Ascending aorta (tissue), 2 donors: ENCODE measurements at regions not wholly inside any gene's neighbourhood (a gene's known extent, or its start where the extent isn't known, plus 50 kb on each side); places are given as distances from the start of the nearest gene placed in this dataset.

Experiments
- DNase-seq, 2 donors: peaks; one replicate each; pipeline ENCODE4 v3.0.0-alpha.2; 2019; ENCODE audit warnings: low spot score in 2 of 2
- H3K27ac ChIP-seq, 2 donors: fragments of 200-600 bp; sonication (generic); one replicate each; pipeline ENCODE4 v1.5.1; 2016 to 2017; ENCODE audit warnings: mild to moderate bottlenecking in 1 of 2
- H3K27me3 ChIP-seq: fragments of 200-600 bp; sonication (generic); one replicate; pipeline ENCODE4 v1.5.1; 2017
- H3K36me3 ChIP-seq, 2 donors: fragments of 200-600 bp; sonication (generic); one replicate each; pipeline ENCODE4 v1.5.1; 2016
- H3K4me1 ChIP-seq, 2 donors: fragments of 200-600 bp; sonication (generic); one replicate each; pipeline ENCODE4 v1.5.1; 2016 to 2017; ENCODE audit warnings: mild to moderate bottlenecking in 1 of 2
- H3K4me3 ChIP-seq, 2 donors: fragments of 200-600 bp; sonication (generic); one replicate each; pipeline ENCODE4 v1.5.1; 2016 to 2017; ENCODE audit warnings: mild to moderate bottlenecking in 1 of 2
- H3K9me3 ChIP-seq, 2 donors: fragments of 200-600 bp; sonication (generic); one replicate each; pipeline ENCODE4 v1.5.1; 2016
- intact Hi-C: fragments of 100-400 bp; cut with DNase I; formaldehyde crosslinking; loops from one replicate; pipeline ENCODE4 v1.15.1; 2023
- TF ChIP-seq, protein P1 (sequence below), 3 experiments: fragments of 200-600 bp in 2 of 3; fragments of 450-650 bp in 1 of 3; sonication (generic) in 2 of 3; IDR thresholded peaks; one replicate each; pipeline ENCODE4 v1.5.1; 2016 to 2019; ENCODE audit warnings: antibody characterized with exemption in 3 of 3, mild to moderate bottlenecking in 1 of 3, moderate library complexity in 1 of 3

DNA sequence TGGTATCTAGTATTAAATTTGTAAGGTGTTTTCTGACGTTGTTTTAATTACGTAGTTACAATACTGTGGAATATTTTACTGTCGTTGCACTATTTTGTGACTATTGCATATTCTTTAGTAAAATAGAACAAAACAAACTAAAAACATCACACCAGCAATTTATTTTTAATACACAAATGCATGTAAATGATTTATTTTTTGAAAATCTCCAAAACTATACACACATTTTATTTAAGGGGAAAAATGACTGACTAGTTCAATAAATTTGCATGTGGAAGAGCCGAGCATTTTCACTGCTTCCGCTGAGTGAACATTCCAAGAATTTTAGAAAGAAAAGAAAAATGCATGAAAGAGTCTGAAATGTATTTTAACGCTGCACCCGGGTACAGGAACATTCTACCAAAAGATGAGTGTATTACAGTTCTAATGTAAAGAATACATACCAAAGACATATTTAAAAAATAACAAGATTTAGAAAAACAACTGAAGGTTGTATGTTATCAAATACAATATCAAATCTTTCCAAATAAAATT lies 257.7 kb downstream of the MEIS1 start:
- TF ChIP-seq, protein P1, sequence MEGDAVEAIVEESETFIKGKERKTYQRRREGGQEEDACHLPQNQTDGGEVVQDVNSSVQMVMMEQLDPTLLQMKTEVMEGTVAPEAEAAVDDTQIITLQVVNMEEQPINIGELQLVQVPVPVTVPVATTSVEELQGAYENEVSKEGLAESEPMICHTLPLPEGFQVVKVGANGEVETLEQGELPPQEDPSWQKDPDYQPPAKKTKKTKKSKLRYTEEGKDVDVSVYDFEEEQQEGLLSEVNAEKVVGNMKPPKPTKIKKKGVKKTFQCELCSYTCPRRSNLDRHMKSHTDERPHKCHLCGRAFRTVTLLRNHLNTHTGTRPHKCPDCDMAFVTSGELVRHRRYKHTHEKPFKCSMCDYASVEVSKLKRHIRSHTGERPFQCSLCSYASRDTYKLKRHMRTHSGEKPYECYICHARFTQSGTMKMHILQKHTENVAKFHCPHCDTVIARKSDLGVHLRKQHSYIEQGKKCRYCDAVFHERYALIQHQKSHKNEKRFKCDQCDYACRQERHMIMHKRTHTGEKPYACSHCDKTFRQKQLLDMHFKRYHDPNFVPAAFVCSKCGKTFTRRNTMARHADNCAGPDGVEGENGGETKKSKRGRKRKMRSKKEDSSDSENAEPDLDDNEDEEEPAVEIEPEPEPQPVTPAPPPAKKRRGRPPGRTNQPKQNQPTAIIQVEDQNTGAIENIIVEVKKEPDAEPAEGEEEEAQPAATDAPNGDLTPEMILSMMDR (IDR thresholded peaks at IDR 0.05), result no peak
- Histone ChIP-seq H3K27ac (no peak overlapping the region), H3K4me1 (no peaks in the 10 kb centered on the region), H3K9me3 (no peaks in the 10 kb centered on the region), H3K27me3 (no peaks in the 10 kb centered on the region), H3K36me3 (no peaks in the 10 kb centered on the region), H3K4me3 (peak overlapping the region; percentile 1 to 42)
- intact Hi-C loops, result loop anchor here (5.0 kb wide), 2 partner anchors 110 to 255 kb away; partner anchors contain the start of gene MEIS1
- no peak for DNase-seq

DNA sequence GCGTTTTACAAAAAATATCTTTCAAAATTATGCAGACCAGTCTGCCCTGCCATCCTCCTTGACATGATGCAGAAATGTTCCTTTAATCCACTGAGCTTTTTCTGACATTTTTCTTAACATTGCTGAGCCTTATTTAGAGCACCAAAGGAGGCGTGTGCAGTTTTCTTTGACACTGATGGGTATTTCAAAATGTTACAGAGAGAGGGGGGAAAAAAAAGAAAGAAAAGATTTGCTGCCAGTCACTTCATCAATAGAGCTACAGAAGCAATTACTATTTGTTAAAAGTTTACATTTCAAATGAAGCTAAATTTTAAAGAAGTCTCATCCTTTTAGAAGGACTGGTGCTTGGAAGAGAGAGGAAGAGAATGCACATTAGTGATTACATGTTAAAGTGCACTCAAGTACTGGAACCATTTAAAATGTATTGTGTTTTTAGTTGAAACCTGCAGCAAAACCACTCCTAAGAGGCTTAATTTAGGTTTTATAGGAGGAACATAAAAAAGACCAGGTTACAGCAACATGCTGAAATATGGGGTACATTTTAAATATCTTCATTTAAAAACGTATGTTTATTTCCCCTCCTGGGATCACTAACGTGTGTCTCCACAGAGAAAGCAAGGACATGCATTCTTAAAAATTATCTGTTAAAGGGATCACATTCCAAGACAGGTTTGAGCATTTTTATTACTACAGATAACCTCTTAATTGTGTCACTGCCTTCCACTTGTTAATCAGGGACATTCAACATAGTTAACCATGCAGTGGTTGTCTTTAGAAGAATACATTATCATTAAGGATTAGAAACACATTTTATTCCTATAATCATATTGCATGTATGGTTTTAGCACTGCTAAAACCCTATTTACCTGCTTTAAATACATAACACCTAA lies 258.4 kb downstream of the MEIS1 start:
- intact Hi-C loops, result loop anchor here (5.0 kb wide), 2 partner anchors 111 to 256 kb away; partner anchors contain the start of gene MEIS1
- H3K9me3 ChIP-seq, result no peaks in the 10 kb centered on the region
- H3K36me3 ChIP-seq, result no peaks in the 10 kb centered on the region
- H3K27ac ChIP-seq, result no peak overlapping the region
- peak overlapping the region in 1 of 2 donors; percentile 42 for H3K4me3 ChIP-seq
- no peaks in the 10 kb centered on the region for H3K27me3 ChIP-seq
- H3K4me1 ChIP-seq, result no peaks in the 10 kb centered on the region
- no peak for DNase-seq
- TF ChIP-seq, protein P1 (IDR thresholded peaks at IDR 0.05), result no peak

DNA sequence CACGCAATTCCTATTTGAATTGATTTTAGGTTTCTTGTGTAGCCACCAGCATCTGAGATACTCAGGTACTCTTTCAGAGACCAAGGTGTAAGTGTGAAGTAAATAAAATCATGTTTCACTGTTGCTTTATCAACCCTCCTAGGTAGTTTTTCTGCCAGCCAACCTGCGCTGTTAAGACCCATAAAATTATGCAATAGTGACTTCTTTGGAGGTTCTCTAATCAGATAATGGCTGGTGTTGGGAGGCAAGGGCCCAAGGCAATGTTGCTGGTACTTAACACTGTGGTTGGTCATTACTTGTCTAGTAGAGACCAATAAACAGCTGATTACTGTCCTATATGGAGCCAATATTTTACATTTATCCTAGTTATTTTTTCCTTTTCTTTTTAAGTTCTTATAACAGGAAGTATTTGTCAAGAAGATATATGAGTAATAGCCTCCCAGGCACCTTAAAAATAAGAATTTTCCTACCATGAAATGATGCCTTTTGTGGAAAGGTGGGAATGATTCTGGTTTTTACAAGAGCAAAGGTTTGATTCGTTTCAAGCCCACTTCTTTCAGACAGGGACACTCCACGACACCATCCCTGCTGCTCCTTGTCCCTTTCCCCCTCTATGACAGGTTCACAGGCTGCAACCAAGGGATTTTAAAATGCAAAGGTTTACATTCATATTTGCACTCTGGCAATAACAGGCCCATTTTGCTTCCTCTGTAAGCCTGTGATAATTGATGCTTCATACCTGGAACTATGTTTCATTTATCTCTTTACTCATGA lies 259.3 kb downstream of the MEIS1 start:
- intact Hi-C loops, result loop anchor here (5.0 kb wide), 2 partner anchors 112 to 257 kb away; partner anchors contain the start of gene MEIS1
- Histone ChIP-seq H3K27me3 (no peaks in the 10 kb centered on the region), H3K4me1 (no peaks in the 10 kb centered on the region), H3K4me3 (peak overlapping the region in 1 of 2 donors; percentile 42), H3K9me3 (no peaks in the 10 kb centered on the region), H3K36me3 (no peaks in the 10 kb centered on the region), H3K27ac (peak overlapping the region in 1 of 2 donors; percentile 3)
- TF ChIP-seq, protein P1 (IDR thresholded peaks at IDR 0.05), result no peak
- DNase-seq, result no peak

DNA sequence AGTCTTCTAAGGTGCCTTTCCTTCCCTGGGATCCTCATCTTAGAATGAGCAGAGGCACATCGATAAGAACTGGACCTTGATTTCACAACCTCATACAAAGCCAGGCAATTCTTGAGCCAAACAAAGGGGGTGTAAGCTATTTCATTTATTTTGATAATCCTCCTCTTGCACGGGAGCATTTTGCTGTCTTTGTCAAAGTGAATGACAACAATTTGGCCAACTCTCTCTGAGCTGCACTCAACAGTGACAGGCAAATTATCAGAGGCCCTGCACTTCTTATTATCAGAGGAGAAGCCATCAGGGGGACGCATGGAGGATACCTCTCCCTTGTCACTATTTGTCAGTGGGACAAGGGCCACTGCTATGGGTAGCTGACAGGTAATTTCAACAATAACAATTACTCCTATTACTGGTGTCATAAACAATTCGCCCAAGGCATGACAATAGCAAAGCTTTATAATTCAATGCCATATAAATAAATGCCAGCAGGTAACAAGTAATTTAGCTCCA lies 260.4 kb downstream of the MEIS1 start:
- Histone ChIP-seq H3K36me3 (no peaks in the 10 kb centered on the region), H3K27me3 (no peaks in the 10 kb centered on the region), H3K4me1 (no peaks in the 10 kb centered on the region), H3K4me3 (no peak overlapping the region), H3K27ac (no peak overlapping the region), H3K9me3 (no peaks in the 10 kb centered on the region)
- intact Hi-C loops, result no loop called here
- no peak for DNase-seq
- TF ChIP-seq, protein P1 (IDR thresholded peaks at IDR 0.05), result no peak

DNA sequence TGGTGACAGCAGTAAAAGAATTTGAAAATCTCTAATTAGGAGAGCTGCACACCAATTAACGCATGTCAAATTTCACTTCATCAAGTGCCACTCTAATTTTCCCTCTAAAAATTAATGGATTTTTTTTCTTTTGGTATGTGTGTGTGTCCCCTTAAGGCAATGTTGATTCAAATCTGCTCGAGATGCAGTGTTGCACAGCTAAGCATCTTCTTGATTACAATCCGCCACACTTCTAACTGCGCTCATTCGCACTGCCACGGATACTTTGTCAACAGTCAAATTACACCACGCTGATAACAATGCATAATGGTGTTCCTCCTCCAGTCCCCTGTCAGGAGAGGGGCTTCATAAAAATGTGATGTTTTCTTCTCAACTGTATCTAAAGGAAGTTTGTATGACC lies 261.4 kb downstream of the MEIS1 start:
- Histone ChIP-seq H3K9me3 (no peaks in the 10 kb centered on the region), H3K36me3 (no peaks in the 10 kb centered on the region), H3K27ac (no peak overlapping the region), H3K4me1 (no peaks in the 10 kb centered on the region), H3K4me3 (no peak overlapping the region), H3K27me3 (no peaks in the 10 kb centered on the region)
- TF ChIP-seq, protein P1 (IDR thresholded peaks at IDR 0.05), result no peak
- DNase-seq, result no peak
- intact Hi-C loops, result no loop called here
